Ovary (tissue), 7 donors: ENCODE measurements at regions not wholly inside any gene's neighbourhood (a gene's known extent, or its start where the extent isn't known, plus 50 kb on each side); places are given as distances from the start of the nearest gene placed in this dataset.
"Not testable (repeated sequence)": the region's sequence is repeated elsewhere in the genome, so short reads cannot be mapped to it uniquely, and the experiment has no call there.

Source experiments
- DNase-seq, 5 donors: peaks; one replicate each; pipeline ENCODE4 v3.0.0-alpha.2; 2019 to 2020
- H3K27ac ChIP-seq, 2 donors: fragments of 200-600 bp; one replicate each; pipeline versions ENCODE4 v1.5.1 to v1.8.0; 2019 to 2022
- H3K27me3 ChIP-seq: fragments of 200-600 bp; one replicate; pipeline ENCODE4 v1.8.0; 2022
- H3K36me3 ChIP-seq: fragments of 200-600 bp; sonication (generic); one replicate; pipeline ENCODE4 v1.5.1; 2019
- H3K4me1 ChIP-seq: one replicate; pipeline ENCODE4 v1.8.1; 2013; ENCODE audit warnings: mild to moderate bottlenecking, moderate library complexity; ENCODE audit not compliant: insufficient read depth
- H3K4me3 ChIP-seq: fragments of 200-600 bp; sonication (generic); one replicate; pipeline ENCODE4 v1.5.1; 2017
- H3K9me3 ChIP-seq, 2 donors: fragments of 200-600 bp in 1 of 2; sonication (generic) in 1 of 2; one replicate each; pipeline versions ENCODE4 v1.5.1 to v1.8.1; 2013 to 2019; ENCODE audit warnings: mild to moderate bottlenecking in 1 of 2, moderate library complexity in 1 of 2
- EP300 ChIP-seq: sonication (generic); formaldehyde crosslinking; IDR thresholded peaks from one replicate; pipeline ENCODE4 v1.6.1; 2017; ENCODE audit warnings: antibody characterized with exemption
- POLR2A ChIP-seq: fragments of 450-650 bp; IDR thresholded peaks from one replicate; pipeline ENCODE4 v1.6.1; 2017; ENCODE audit warnings: antibody characterized with exemption, mild to moderate bottlenecking, moderate library complexity
- WGBS, 3 donors: extraction: QIAGEN DNeasy Blood & Tissue Kit in 1 of 3; methylation state at CpG; one replicate each; pipeline versions ENCODE4 v1.1.5 to v1.1.7; 2013 to 2017; 5-methylcytosine and 5-hydroxymethylcytosine counted together
- intact Hi-C, 4 donors: fragments of 100-400 bp; cut with DNase I; formaldehyde crosslinking; loops; one replicate each; pipeline versions ENCODE4 v1.11.0 to v1.15.1; 2022 to 2023
- TF ChIP-seq, protein P1 (sequence below), 3 donors: fragments of 450-650 bp in 2 of 3; fragments of 200-600 bp in 1 of 3; IDR thresholded peaks; one replicate each; pipeline versions ENCODE4 v1.5.1 to v1.8.0; 2016 to 2022; ENCODE audit warnings: antibody characterized with exemption in 3 of 3, mild to moderate bottlenecking in 1 of 3
- donor health status: DM: no; HTN: no; CAD: no; lungs with moderate emphysema.
- donor health status: DM: no; HTN: no; CAD: no.
- donor health status: Bipolar disorder and iron deficiency.
- donor health status: DM: no; HTN: no; CAD: no.
- donor health status: DM: yes; HTN: yes; CAD: no.

DNA sequence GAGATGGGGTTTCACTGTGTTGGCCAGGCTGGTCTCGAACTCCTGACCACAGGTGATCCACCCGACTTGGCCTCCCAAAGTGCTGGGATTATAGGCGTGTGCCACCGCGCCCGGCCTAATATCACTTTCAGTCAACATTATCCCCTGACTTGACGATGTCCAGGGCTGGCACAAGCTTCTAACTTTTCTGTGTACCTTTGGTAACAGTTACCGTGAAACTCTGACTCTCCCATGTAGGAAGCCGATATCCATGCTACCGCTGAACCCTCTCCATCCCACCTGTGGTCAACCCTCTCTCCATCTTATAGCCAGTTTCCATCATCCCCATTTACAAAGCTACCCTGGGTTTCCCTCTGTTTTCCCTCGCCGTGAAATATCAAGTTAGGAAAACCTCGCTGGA lies 77.5 kb downstream of the CRLF2 start:
- H3K4me1 ChIP-seq, result no peaks in the 10 kb centered on the region
- H3K4me3 ChIP-seq, result no peak overlapping the region
- DNase-seq, result no peak
- H3K9me3 ChIP-seq, result no peaks in the 10 kb centered on the region
- no peak for TF ChIP-seq POLR2A
- TF ChIP-seq, protein P1, sequence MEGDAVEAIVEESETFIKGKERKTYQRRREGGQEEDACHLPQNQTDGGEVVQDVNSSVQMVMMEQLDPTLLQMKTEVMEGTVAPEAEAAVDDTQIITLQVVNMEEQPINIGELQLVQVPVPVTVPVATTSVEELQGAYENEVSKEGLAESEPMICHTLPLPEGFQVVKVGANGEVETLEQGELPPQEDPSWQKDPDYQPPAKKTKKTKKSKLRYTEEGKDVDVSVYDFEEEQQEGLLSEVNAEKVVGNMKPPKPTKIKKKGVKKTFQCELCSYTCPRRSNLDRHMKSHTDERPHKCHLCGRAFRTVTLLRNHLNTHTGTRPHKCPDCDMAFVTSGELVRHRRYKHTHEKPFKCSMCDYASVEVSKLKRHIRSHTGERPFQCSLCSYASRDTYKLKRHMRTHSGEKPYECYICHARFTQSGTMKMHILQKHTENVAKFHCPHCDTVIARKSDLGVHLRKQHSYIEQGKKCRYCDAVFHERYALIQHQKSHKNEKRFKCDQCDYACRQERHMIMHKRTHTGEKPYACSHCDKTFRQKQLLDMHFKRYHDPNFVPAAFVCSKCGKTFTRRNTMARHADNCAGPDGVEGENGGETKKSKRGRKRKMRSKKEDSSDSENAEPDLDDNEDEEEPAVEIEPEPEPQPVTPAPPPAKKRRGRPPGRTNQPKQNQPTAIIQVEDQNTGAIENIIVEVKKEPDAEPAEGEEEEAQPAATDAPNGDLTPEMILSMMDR (IDR thresholded peaks at IDR 0.05), result no peak
- H3K36me3 ChIP-seq, result no peaks in the 10 kb centered on the region
- 87 to 93% (median 88%) methylated on average over 13 of the region's 13 CpGs for WGBS, 3 donors
- intact Hi-C loops, result no loop called here
- no peak overlapping the region for H3K27ac ChIP-seq
- H3K27me3 ChIP-seq, result no peaks in the 10 kb centered on the region

DNA sequence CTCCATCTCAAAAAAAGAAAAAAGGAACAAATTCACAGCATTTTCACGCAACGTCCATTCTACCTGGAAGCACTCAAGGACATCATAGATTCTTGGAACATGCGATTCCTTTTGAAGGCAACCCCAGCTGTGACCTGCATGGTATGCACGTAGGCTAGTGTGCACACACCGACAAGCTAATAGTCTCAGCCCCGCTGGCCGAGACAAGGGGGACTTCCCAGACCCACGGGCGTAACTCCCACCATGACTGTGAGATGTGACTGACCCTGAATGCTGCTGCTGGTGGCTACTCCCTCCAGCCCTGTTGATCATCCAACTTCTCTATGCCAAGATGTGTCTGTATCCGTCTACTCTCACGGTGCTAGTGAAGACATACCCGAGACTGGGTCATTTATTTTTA lies 78.3 kb downstream of the CRLF2 start:
- Histone ChIP-seq H3K36me3 (no peaks in the 10 kb centered on the region), H3K27ac (no peak overlapping the region), H3K9me3 (no peaks in the 10 kb centered on the region), H3K4me1 (no peaks in the 10 kb centered on the region), H3K4me3 (no peak overlapping the region), H3K27me3 (no peaks in the 10 kb centered on the region)
- WGBS, 3 donors, result 81 to 82% (median 82%) methylated on average over 12 of the region's 12 CpGs
- intact Hi-C loops, result no loop called here
- DNase-seq, result no peak
- TF ChIP-seq POLR2A, result no peak
- no peak for TF ChIP-seq EP300
- TF ChIP-seq, protein P1 (IDR thresholded peaks at IDR 0.05), result no peak

DNA sequence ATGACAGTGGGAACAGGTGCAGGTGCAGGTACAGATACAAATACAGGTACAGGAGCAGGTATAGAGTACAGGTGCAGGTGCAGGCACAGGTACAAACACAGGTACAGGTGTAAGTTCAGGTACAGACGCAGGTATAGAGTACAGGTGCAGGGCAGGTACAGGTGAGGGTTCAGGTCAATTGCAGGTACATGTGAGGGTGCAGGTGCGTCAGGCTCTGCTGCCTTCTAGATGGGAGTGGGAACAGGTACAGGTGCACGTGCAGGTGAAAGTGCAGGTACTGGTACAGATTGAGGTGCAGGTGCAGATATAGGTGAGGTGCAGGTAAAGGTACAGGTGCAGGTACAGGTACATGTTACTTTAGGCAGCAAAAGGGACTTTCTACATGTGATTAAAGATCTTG lies 85.7 kb downstream of the CRLF2 start:
- Histone ChIP-seq H3K27me3 (no peaks in the 10 kb centered on the region), H3K9me3 (no peaks in the 10 kb centered on the region), H3K4me1 (no peaks in the 10 kb centered on the region), H3K27ac (no peak overlapping the region), H3K36me3 (no peaks in the 10 kb centered on the region), H3K4me3 (no peak overlapping the region)
- TF ChIP-seq, protein P1 (IDR thresholded peaks at IDR 0.05), result no peak
- WGBS, 3 donors, result 76 to 83% (median 82%) methylated on average over 3 of the region's 3 CpGs
- no peak for DNase-seq
- intact Hi-C loops, result no loop called here

DNA sequence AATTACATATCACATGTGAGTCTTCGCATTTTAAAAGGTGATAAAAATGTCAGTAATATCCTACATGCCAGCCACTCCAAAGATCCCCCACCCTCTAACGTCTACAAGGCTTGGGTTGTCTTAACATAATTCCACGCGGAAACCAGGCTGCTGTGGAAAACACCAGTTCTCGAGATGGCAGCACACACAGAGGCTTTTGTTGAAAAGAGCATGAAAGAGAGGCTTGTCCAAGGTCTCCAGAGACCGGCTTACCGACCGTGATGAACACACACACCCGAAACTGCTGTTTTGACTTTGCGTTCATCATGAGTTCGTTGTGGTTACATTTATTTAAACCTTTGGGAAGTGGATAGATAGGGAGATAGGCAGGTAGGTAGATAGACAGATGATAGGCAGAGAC lies 87.9 kb downstream of the CRLF2 start:
- TF ChIP-seq, protein P1 (IDR thresholded peaks at IDR 0.05), result no peak
- TF ChIP-seq EP300, result no peak
- TF ChIP-seq POLR2A, result no peak
- WGBS, 3 donors, result 61% methylated on average over 11 of the region's 11 CpGs
- intact Hi-C loops, result no loop called here
- Histone ChIP-seq H3K36me3 (no peaks in the 10 kb centered on the region), H3K4me1 (no peaks in the 10 kb centered on the region), H3K27ac (no peak overlapping the region), H3K9me3 (no peaks in the 10 kb centered on the region), H3K4me3 (no peak overlapping the region), H3K27me3 (no peaks in the 10 kb centered on the region)
- no peak for DNase-seq

DNA sequence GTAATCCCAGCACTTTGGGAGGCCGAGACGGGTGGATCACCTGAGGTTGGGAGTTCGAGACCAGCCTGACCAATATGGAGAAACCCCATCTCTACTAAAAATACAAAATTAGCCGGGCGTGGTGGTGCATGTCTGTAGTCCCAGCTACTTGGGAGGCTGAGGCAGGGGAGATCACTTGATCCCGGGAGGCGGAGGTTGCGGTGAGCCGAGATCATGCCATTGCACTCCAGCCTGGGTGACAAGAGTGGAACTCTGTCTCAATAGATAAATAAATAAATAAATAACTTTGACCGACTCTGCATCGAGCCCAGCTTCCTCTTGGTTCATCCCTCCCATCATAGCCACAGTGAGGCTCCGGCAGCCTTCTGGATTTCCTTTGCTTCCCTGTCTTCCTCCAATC lies 89.6 kb downstream of the CRLF2 start:
- not testable (repeated sequence) for H3K27me3 ChIP-seq

More for the DNA sequence above, 89.6 kb downstream of the CRLF2 start:
- DNase-seq, H3K27ac ChIP-seq, H3K9me3 ChIP-seq, H3K4me1 ChIP-seq, H3K36me3 ChIP-seq, intact Hi-C loops, H3K4me3 ChIP-seq: not testable (repeated sequence)
- WGBS, 3 donors, result 90% methylated on average over 12 of the region's 12 CpGs
